ENCODE measurements at regions not wholly inside any gene's neighbourhood (a gene's known extent, or its start where the extent isn't known, plus 50 kb on each side); places are given as distances from the start of the nearest gene placed in this dataset.

- no peak for TF ChIP-seq CTCF (IDR thresholded peaks at IDR 0.05; ENCODE audit: control insufficient read depth, insufficient read depth, low read depth, low read length, missing control alignments)
- no peak for DNase-seq (ENCODE audit: low read depth)
- H3K4me3 ChIP-seq (ENCODE audit: control insufficient read depth, low read depth, low read length): no peak overlapping the region
Observed at GRCh38 chr1:83802460-83803152, 196.3 kb downstream of the TTLL7 start.

- no peak overlapping the region for H3K4me3 ChIP-seq (ENCODE audit: control insufficient read depth, low read depth, low read length)
- no peak for DNase-seq (ENCODE audit: low read depth)
- no peak for TF ChIP-seq CTCF (IDR thresholded peaks at IDR 0.05; ENCODE audit: control insufficient read depth, insufficient read depth, low read depth, low read length, missing control alignments)
Observed at GRCh38 chr1:83802023-83802422, 196.9 kb downstream of the TTLL7 start.

- no peak for DNase-seq (ENCODE audit: low read depth)
- no peak overlapping the region for H3K4me3 ChIP-seq (ENCODE audit: control insufficient read depth, low read depth, low read length)
- TF ChIP-seq CTCF (IDR thresholded peaks at IDR 0.05; ENCODE audit: control insufficient read depth, insufficient read depth, low read depth, low read length, missing control alignments): no peak
Observed at GRCh38 chr1:83800066-83800465, 198.9 kb downstream of the TTLL7 start.

GRCh38 chr1:83799594-83799993, 199.3 kb downstream of the TTLL7 start:
- TF ChIP-seq CTCF (IDR thresholded peaks at IDR 0.05; ENCODE audit: control insufficient read depth, insufficient read depth, low read depth, low read length, missing control alignments): no peak
- no peak for DNase-seq (ENCODE audit: low read depth)
- H3K4me3 ChIP-seq (ENCODE audit: control insufficient read depth, low read depth, low read length): no peak overlapping the region

GRCh38 chr1:83798965-83799364, 200.0 kb downstream of the TTLL7 start:
- DNase-seq (ENCODE audit: low read depth): no peak
- no peak for TF ChIP-seq CTCF (IDR thresholded peaks at IDR 0.05; ENCODE audit: control insufficient read depth, insufficient read depth, low read depth, low read length, missing control alignments)
- no peak overlapping the region for H3K4me3 ChIP-seq (ENCODE audit: control insufficient read depth, low read depth, low read length)

GRCh38 chr1:83796409-83796808, 202.5 kb downstream of the TTLL7 start:
- TF ChIP-seq CTCF (IDR thresholded peaks at IDR 0.05; ENCODE audit: control insufficient read depth, insufficient read depth, low read depth, low read length, missing control alignments): no peak
- DNase-seq (ENCODE audit: low read depth): peak; percentile 61
- no peak overlapping the region for H3K4me3 ChIP-seq (ENCODE audit: control insufficient read depth, low read depth, low read length)
